ENCODE measurements at regions not wholly inside any gene's neighbourhood (a gene's known extent, or its start where the extent isn't known, plus 50 kb on each side); places are given as distances from the start of the nearest gene placed in this dataset.

GRCh38 chr5:158478139-158478538 lies 619.2 kb upstream of the CLINT1 start:
- Mint-ChIP-seq H3K4me1 (ENCODE audit: low read depth) (peaks cover 3% of the 10 kb centered on the region), H3K4me3 (no peak overlapping the region), H3K27me3 (no peaks in the 10 kb centered on the region), H3K9me3 (no peaks in the 10 kb centered on the region), H3K27ac (no peak overlapping the region), H3K36me3 (ENCODE audit: low read depth) (no peaks in the 10 kb centered on the region)
- no peak for DNase-seq

- Mint-ChIP-seq H3K27ac (no peak overlapping the region), H3K4me1 (ENCODE audit: low read depth) (peaks cover 3% of the 10 kb centered on the region), H3K4me3 (no peak overlapping the region), H3K27me3 (no peaks in the 10 kb centered on the region), H3K36me3 (ENCODE audit: low read depth) (no peaks in the 10 kb centered on the region), H3K9me3 (no peaks in the 10 kb centered on the region)
- no peak for DNase-seq
Measured at GRCh38 chr5:158477214-158477613, 618.3 kb upstream of the CLINT1 start.

- DNase-seq: no peak
- Mint-ChIP-seq H3K4me3 (no peak overlapping the region), H3K36me3 (ENCODE audit: low read depth) (no peaks in the 10 kb centered on the region), H3K9me3 (no peaks in the 10 kb centered on the region), H3K27ac (no peak overlapping the region), H3K27me3 (no peaks in the 10 kb centered on the region), H3K4me1 (ENCODE audit: low read depth) (peaks cover 5% of the 10 kb centered on the region)
Measured at GRCh38 chr5:158473016-158473635, 614.2 kb upstream of the CLINT1 start.

GRCh38 chr5:158471535-158471924 lies 612.6 kb upstream of the CLINT1 start:
- Mint-ChIP-seq H3K27ac (no peak overlapping the region), H3K27me3 (no peaks in the 10 kb centered on the region), H3K4me1 (ENCODE audit: low read depth) (peaks cover 2% of the 10 kb centered on the region), H3K4me3 (no peak overlapping the region), H3K9me3 (no peaks in the 10 kb centered on the region), H3K36me3 (ENCODE audit: low read depth) (no peaks in the 10 kb centered on the region)
- DNase-seq: no peak

GRCh38 chr5:158470764-158471534 lies 612.0 kb upstream of the CLINT1 start:
- Mint-ChIP-seq H3K27ac (no peak overlapping the region), H3K27me3 (no peaks in the 10 kb centered on the region), H3K9me3 (no peaks in the 10 kb centered on the region), H3K4me3 (no peak overlapping the region), H3K4me1 (ENCODE audit: low read depth) (peaks cover 2% of the 10 kb centered on the region), H3K36me3 (ENCODE audit: low read depth) (no peaks in the 10 kb centered on the region)
- no peak for DNase-seq

GRCh38 chr5:158468444-158468843 lies 609.5 kb upstream of the CLINT1 start:
- no peak overlapping the region for H3K27ac Mint-ChIP-seq
- DNase-seq: no peak
- no peaks in the 10 kb centered on the region for H3K36me3 Mint-ChIP-seq (ENCODE audit: low read depth)
- H3K9me3 Mint-ChIP-seq: no peaks in the 10 kb centered on the region
- H3K4me3 Mint-ChIP-seq: no peak overlapping the region
- H3K4me1 Mint-ChIP-seq (ENCODE audit: low read depth): peaks cover 15% of the 10 kb centered on the region
- no peaks in the 10 kb centered on the region for H3K27me3 Mint-ChIP-seq

GRCh38 chr5:158466191-158466590 lies 607.2 kb upstream of the CLINT1 start:
- no peak overlapping the region for H3K4me3 Mint-ChIP-seq
- no peak for DNase-seq
- no peaks in the 10 kb centered on the region for H3K27me3 Mint-ChIP-seq
- H3K4me1 Mint-ChIP-seq (ENCODE audit: low read depth): peaks cover 17% of the 10 kb centered on the region
- no peaks in the 10 kb centered on the region for H3K36me3 Mint-ChIP-seq (ENCODE audit: low read depth)
- no peak overlapping the region for H3K27ac Mint-ChIP-seq
- no peaks in the 10 kb centered on the region for H3K9me3 Mint-ChIP-seq

- Mint-ChIP-seq H3K36me3 (ENCODE audit: low read depth) (no peaks in the 10 kb centered on the region), H3K27me3 (no peaks in the 10 kb centered on the region), H3K4me1 (ENCODE audit: low read depth) (peaks cover 15% of the 10 kb centered on the region), H3K27ac (no peak overlapping the region), H3K9me3 (no peaks in the 10 kb centered on the region), H3K4me3 (no peak overlapping the region)
- DNase-seq: no peak
Measured at GRCh38 chr5:158465086-158465972, 606.4 kb upstream of the CLINT1 start.

GRCh38 chr5:158464383-158464782 lies 605.4 kb upstream of the CLINT1 start:
- Mint-ChIP-seq H3K4me3 (no peak overlapping the region), H3K4me1 (ENCODE audit: low read depth) (peaks cover 15% of the 10 kb centered on the region), H3K9me3 (peaks cover under 1% of the 10 kb centered on the region), H3K36me3 (ENCODE audit: low read depth) (no peaks in the 10 kb centered on the region), H3K27me3 (no peaks in the 10 kb centered on the region), H3K27ac (peak overlapping the region; percentile 39)
- no peak for DNase-seq

- peak overlapping the region; percentile 26 for H3K27ac Mint-ChIP-seq
Measured at GRCh38 chr5:158463938-158464337, 605.0 kb upstream of the CLINT1 start.

GRCh38 chr5:158463188-158463587 lies 604.2 kb upstream of the CLINT1 start:
- H3K4me1 Mint-ChIP-seq (ENCODE audit: low read depth): peaks cover 15% of the 10 kb centered on the region
- DNase-seq: no peak
- no peaks in the 10 kb centered on the region for H3K27me3 Mint-ChIP-seq
- no peaks in the 10 kb centered on the region for H3K36me3 Mint-ChIP-seq (ENCODE audit: low read depth)
- peaks cover 2% of the 10 kb centered on the region for H3K9me3 Mint-ChIP-seq
- no peak overlapping the region for H3K4me3 Mint-ChIP-seq
- H3K27ac Mint-ChIP-seq: no peak overlapping the region

More at GRCh38 chr5:158463938-158464337, 605.0 kb upstream of the CLINT1 start:
- Mint-ChIP-seq H3K4me3 (no peak overlapping the region), H3K4me1 (ENCODE audit: low read depth) (peaks cover 15% of the 10 kb centered on the region), H3K27me3 (no peaks in the 10 kb centered on the region), H3K9me3 (peaks cover 2% of the 10 kb centered on the region), H3K36me3 (ENCODE audit: low read depth) (no peaks in the 10 kb centered on the region)
- no peak for DNase-seq

GRCh38 chr5:158462349-158463114 lies 603.6 kb upstream of the CLINT1 start:
- Mint-ChIP-seq H3K27me3 (no peaks in the 10 kb centered on the region), H3K4me1 (ENCODE audit: low read depth) (peaks cover 15% of the 10 kb centered on the region), H3K4me3 (no peak overlapping the region), H3K36me3 (ENCODE audit: low read depth) (no peaks in the 10 kb centered on the region), H3K9me3 (peaks cover 2% of the 10 kb centered on the region), H3K27ac (no peak overlapping the region)
- no peak for DNase-seq

- no peaks in the 10 kb centered on the region for H3K27me3 Mint-ChIP-seq
- H3K27ac Mint-ChIP-seq: no peak overlapping the region
- no peaks in the 10 kb centered on the region for H3K36me3 Mint-ChIP-seq (ENCODE audit: low read depth)
- no peak for DNase-seq
- peaks cover 2% of the 10 kb centered on the region for H3K9me3 Mint-ChIP-seq
- H3K4me1 Mint-ChIP-seq (ENCODE audit: low read depth): peaks cover 15% of the 10 kb centered on the region
- H3K4me3 Mint-ChIP-seq: no peak overlapping the region
Measured at GRCh38 chr5:158461240-158461854, 602.4 kb upstream of the CLINT1 start.

GRCh38 chr5:158458086-158458485 lies 599.1 kb upstream of the CLINT1 start:
- no peak for DNase-seq
- H3K36me3 Mint-ChIP-seq (ENCODE audit: low read depth): no peaks in the 10 kb centered on the region
- H3K4me1 Mint-ChIP-seq (ENCODE audit: low read depth): no peaks in the 10 kb centered on the region
- H3K4me3 Mint-ChIP-seq: no peak overlapping the region
- H3K9me3 Mint-ChIP-seq: peaks cover 2% of the 10 kb centered on the region
- H3K27ac Mint-ChIP-seq: no peak overlapping the region
- H3K27me3 Mint-ChIP-seq: no peaks in the 10 kb centered on the region
